PC-9 (cell line): ENCODE measurements at regions not wholly inside any gene's neighbourhood (a gene's known extent, or its start where the extent isn't known, plus 50 kb on each side); places are given as distances from the start of the nearest gene placed in this dataset.

Experiments used
- CTCF ChIP-seq: fragments of 200-600 bp; sonication (generic); conservative IDR thresholded peaks from 2 replicates; pipeline ENCODE4 v1.6.1; 2017; ENCODE audit warnings: mixed run types, antibody characterized with exemption, mild to moderate bottlenecking, moderate library complexity
- EZH2 ChIP-seq: fragments of 200-600 bp; sonication (generic); IDR thresholded peaks from 2 replicates; pipeline ENCODE4 v1.8.0; 2017; ENCODE audit warnings: antibody characterized with exemption, low read depth

GRCh38 chr9:85137696-85138095 is 468.2 kb downstream of the NTRK2 start:
- no peak for TF ChIP-seq CTCF
- TF ChIP-seq EZH2 = no peak
